CD4-positive, alpha-beta T cell treated with Interleukin-2 at 100 ng/mL for 4 hours (primary cell): ENCODE measurements at regions not wholly inside any gene's neighbourhood (a gene's known extent, or its start where the extent isn't known, plus 50 kb on each side); places are given as distances from the start of the nearest gene placed in this dataset.
"Not testable (repeated sequence)": the region's sequence is repeated elsewhere in the genome, so short reads cannot be mapped to it uniquely, and the experiment has no call there.

Experiments used
- DNase-seq: peaks from one replicate; pipeline ENCODE4 v3.0.0-alpha.2; 2020; ENCODE audit warnings: low spot score

- DNase-seq = no peak
Measured at GRCh38 chr19:31529121-31529520, 179.9 kb upstream of the TSHZ3 start.

- no peak for DNase-seq
Measured at GRCh38 chr19:31530781-31531180, 181.5 kb upstream of the TSHZ3 start.

- DNase-seq = no peak
Measured at GRCh38 chr19:31531326-31531725, 182.1 kb upstream of the TSHZ3 start.

GRCh38 chr19:31532034-31532433, 182.8 kb upstream of the TSHZ3 start:
- no peak for DNase-seq

- no peak for DNase-seq
Measured at GRCh38 chr19:31533114-31533513, 183.9 kb upstream of the TSHZ3 start.

GRCh38 chr19:31534231-31534630, 185.0 kb upstream of the TSHZ3 start:
- DNase-seq = no peak

GRCh38 chr19:31534786-31535657, 185.8 kb upstream of the TSHZ3 start:
- DNase-seq = no peak

- DNase-seq = no peak
Measured at GRCh38 chr19:31535691-31536460, 186.6 kb upstream of the TSHZ3 start.

GRCh38 chr19:31537136-31537535, 187.9 kb upstream of the TSHZ3 start:
- DNase-seq = no peak

- DNase-seq = not testable (repeated sequence)
Measured at GRCh38 chr19:31537902-31538301, 188.7 kb upstream of the TSHZ3 start.

- DNase-seq = no peak
Measured at GRCh38 chr19:31538879-31539278, 189.6 kb upstream of the TSHZ3 start.

- no peak for DNase-seq
Measured at GRCh38 chr19:31539386-31539785, 190.2 kb upstream of the TSHZ3 start.

GRCh38 chr19:31541396-31541795, 192.2 kb upstream of the TSHZ3 start:
- DNase-seq = no peak

GRCh38 chr19:31543456-31543855, 194.2 kb upstream of the TSHZ3 start:
- DNase-seq = no peak

GRCh38 chr19:31545777-31546176, 196.5 kb upstream of the TSHZ3 start:
- DNase-seq = no peak

- no peak for DNase-seq
Measured at GRCh38 chr19:31546205-31546960, 197.1 kb upstream of the TSHZ3 start.

- DNase-seq = no peak
Measured at GRCh38 chr19:31548941-31549340, 199.7 kb upstream of the TSHZ3 start.

GRCh38 chr19:31553112-31553845, 204.0 kb upstream of the TSHZ3 start:
- no peak for DNase-seq

GRCh38 chr19:31553846-31554215, 204.6 kb upstream of the TSHZ3 start:
- DNase-seq = no peak

- no peak for DNase-seq
Measured at GRCh38 chr19:31554360-31554759, 205.1 kb upstream of the TSHZ3 start.

GRCh38 chr19:31555634-31556215, 206.5 kb upstream of the TSHZ3 start:
- DNase-seq = no peak

GRCh38 chr19:31559494-31559893, 210.3 kb upstream of the TSHZ3 start:
- DNase-seq = no peak
